Smooth muscle cell (in vitro differentiated cells): ENCODE measurements at regions not wholly inside any gene's neighbourhood (a gene's known extent, or its start where the extent isn't known, plus 50 kb on each side); places are given as distances from the start of the nearest gene placed in this dataset.

ENCODE experiments used
- DNase-seq: peaks from one replicate; lab custom pipeline; 2025; ENCODE audit not compliant: unreplicated experiment; lab: John Stamatoyannopoulos, UW
- H2AFZ ChIP-seq: fragments of 200-600 bp; sonication (generic); 2 replicates; pipeline ENCODE4 v1.6.0; 2016; ENCODE audit warnings: antibody characterized with exemption, low read depth, mild to moderate bottlenecking
- H3F3A ChIP-seq: fragments of 200-600 bp; sonication (generic); 2 replicates; pipeline ENCODE4 v1.6.0; 2017; ENCODE audit warnings: antibody characterized with exemption, low read depth
- H3K27ac ChIP-seq: fragments of 200-600 bp; sonication (generic); 2 replicates; pipeline ENCODE4 v1.5.1; 2016; ENCODE audit warnings: low read depth, mild to moderate bottlenecking
- H3K27me3 ChIP-seq: fragments of 200-600 bp; sonication (generic); 2 replicates; pipeline ENCODE4 v1.6.1; 2016; ENCODE audit warnings: low read depth, mild to moderate bottlenecking
- H3K36me3 ChIP-seq: fragments of 200-600 bp; sonication (generic); 2 replicates; pipeline ENCODE4 v1.5.1; 2016; ENCODE audit warnings: low read depth
- H3K4me1 ChIP-seq: fragments of 200-600 bp; sonication (generic); 2 replicates; pipeline ENCODE4 v1.5.1; 2016; ENCODE audit warnings: low read depth
- H3K4me2 ChIP-seq: fragments of 200-600 bp; sonication (generic); 2 replicates; pipeline ENCODE4 v1.6.0; 2016; ENCODE audit warnings: mild to moderate bottlenecking
- H3K4me3 ChIP-seq: fragments of 200-600 bp; sonication (generic); 2 replicates; pipeline ENCODE4 v1.5.1; 2016; ENCODE audit warnings: mild to moderate bottlenecking
- H3K79me2 ChIP-seq: fragments of 200-600 bp; sonication (generic); 2 replicates; pipeline ENCODE4 v1.6.0; 2016; ENCODE audit warnings: low read depth, mild to moderate bottlenecking
- H3K9ac ChIP-seq: fragments of 200-600 bp; sonication (generic); 2 replicates; pipeline ENCODE4 v1.6.0; 2016; ENCODE audit warnings: low read depth
- H3K9me3 ChIP-seq: fragments of 200-600 bp; sonication (generic); replicated peaks from 2 replicates; pipeline ENCODE4 v1.5.1; 2016; ENCODE audit warnings: low read depth
- H4K20me1 ChIP-seq: fragments of 200-600 bp; sonication (generic); 2 replicates; pipeline ENCODE4 v1.6.0; 2016; ENCODE audit warnings: low read depth
- WGBS: methylation state at CpG from one replicate; pipeline ENCODE4 v1.1.7; 2016; ENCODE audit warnings: low lambda C conversion rate; 5-methylcytosine and 5-hydroxymethylcytosine counted together
- TF ChIP-seq, protein P1 (sequence below): fragments of 200-600 bp; sonication (generic); IDR thresholded peaks from 2 replicates; pipeline ENCODE4 v1.5.1; 2017; ENCODE audit warnings: borderline replicate concordance, mild to moderate bottlenecking, antibody characterized with exemption; ENCODE audit not compliant: insufficient read depth, poor library complexity, severe bottlenecking

DNA sequence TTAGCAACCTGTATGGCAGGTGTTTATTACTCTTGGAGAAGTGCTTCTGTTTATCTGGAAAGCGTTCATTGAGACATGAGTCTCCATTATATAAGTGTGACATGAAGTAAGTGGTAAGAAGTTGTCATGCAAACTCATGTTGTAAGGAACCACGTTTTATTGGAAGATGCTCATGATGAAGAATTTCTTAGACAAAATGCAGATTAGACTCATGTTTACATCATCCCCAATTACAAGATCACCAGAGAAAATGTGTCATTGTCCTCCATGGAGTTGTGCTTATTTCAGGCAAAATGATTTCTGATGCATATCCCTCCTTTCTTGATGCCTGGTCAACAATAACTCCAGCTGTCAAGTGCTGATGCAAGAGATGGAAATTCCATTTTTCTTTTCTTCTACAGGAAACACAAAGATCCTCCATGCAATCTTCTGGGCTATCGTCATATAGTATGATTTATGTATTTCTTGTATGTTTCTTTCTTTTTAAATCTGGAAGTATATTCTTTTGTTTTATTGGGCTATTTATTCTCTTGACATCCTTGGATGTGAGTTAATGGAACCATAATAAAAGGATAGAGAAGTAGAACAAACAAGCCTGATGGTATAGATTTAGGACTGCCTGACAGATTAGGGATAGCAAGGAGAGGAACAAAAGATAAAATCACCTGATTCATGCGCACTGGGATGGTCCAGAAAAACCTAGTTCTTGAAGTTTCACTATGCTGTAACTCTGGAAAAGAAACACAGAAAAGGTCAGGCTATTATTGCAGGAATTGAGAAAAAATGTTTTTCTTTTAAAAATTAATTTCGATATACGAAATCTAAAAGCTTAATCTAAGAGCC, 50.7 kb upstream of the DIAPH3 start:
- Histone ChIP-seq H3K27ac (no peak overlapping the region), H3K9ac (no peak overlapping the region), H3K4me2 (no peak overlapping the region), H3K4me1 (no peaks in the 10 kb centered on the region), H3K4me3 (no peak overlapping the region), H3K79me2 (no peaks in the 10 kb centered on the region), H3K36me3 (no peaks in the 10 kb centered on the region), H4K20me1 (no peaks in the 10 kb centered on the region), H3K27me3 (no peaks in the 10 kb centered on the region), H3F3A (no peaks in the 10 kb centered on the region), H3K9me3 (no peaks in the 10 kb centered on the region), H2AFZ (no peak overlapping the region)
- WGBS, result 91% methylated on average over 6 of the region's 6 CpGs
- DNase-seq, result no peak
- TF ChIP-seq, protein P1, sequence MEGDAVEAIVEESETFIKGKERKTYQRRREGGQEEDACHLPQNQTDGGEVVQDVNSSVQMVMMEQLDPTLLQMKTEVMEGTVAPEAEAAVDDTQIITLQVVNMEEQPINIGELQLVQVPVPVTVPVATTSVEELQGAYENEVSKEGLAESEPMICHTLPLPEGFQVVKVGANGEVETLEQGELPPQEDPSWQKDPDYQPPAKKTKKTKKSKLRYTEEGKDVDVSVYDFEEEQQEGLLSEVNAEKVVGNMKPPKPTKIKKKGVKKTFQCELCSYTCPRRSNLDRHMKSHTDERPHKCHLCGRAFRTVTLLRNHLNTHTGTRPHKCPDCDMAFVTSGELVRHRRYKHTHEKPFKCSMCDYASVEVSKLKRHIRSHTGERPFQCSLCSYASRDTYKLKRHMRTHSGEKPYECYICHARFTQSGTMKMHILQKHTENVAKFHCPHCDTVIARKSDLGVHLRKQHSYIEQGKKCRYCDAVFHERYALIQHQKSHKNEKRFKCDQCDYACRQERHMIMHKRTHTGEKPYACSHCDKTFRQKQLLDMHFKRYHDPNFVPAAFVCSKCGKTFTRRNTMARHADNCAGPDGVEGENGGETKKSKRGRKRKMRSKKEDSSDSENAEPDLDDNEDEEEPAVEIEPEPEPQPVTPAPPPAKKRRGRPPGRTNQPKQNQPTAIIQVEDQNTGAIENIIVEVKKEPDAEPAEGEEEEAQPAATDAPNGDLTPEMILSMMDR, result no peak

DNA sequence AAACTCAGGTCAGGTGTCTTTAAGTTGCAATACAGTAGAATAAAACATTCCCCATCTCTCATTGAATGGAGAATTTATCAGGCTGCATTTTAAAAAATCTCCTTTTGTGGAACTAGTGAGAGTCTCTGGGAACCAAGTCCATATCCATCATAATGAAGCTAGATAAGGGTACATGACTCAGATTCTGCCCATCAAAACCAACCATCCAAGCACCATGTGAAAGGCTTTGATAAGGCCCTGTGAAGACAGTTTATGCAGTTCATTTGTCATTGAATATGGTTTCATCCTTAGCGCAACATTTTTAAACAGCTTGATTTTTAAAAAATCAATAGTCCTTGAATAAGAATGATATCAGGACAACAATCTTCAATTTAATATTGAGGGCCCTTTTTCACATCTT, 56.3 kb upstream of the DIAPH3 start:
- TF ChIP-seq, protein P1, result no peak
- Histone ChIP-seq H2AFZ (no peak overlapping the region), H3K27me3 (peaks cover 4% of the 10 kb centered on the region), H4K20me1 (no peaks in the 10 kb centered on the region), H3K27ac (no peak overlapping the region), H3K4me3 (no peak overlapping the region), H3F3A (no peaks in the 10 kb centered on the region), H3K4me1 (no peaks in the 10 kb centered on the region), H3K79me2 (no peaks in the 10 kb centered on the region), H3K4me2 (no peak overlapping the region), H3K9me3 (no peaks in the 10 kb centered on the region), H3K36me3 (no peaks in the 10 kb centered on the region), H3K9ac (no peak overlapping the region)
- DNase-seq, result no peak
- WGBS, result 100% methylated on average over 1 of the region's 1 CpG

GRCh38 chr13:60221581-60221980, 57.9 kb upstream of the DIAPH3 start:
- 91% methylated on average over 6 of the region's 6 CpGs for WGBS
- Histone ChIP-seq H3K79me2 (no peaks in the 10 kb centered on the region), H3K4me2 (no peak overlapping the region), H3F3A (no peaks in the 10 kb centered on the region), H3K4me1 (no peaks in the 10 kb centered on the region), H3K9me3 (no peaks in the 10 kb centered on the region), H3K4me3 (no peak overlapping the region), H3K27me3 (peaks cover 4% of the 10 kb centered on the region), H3K27ac (no peak overlapping the region), H3K36me3 (no peaks in the 10 kb centered on the region), H2AFZ (no peak overlapping the region), H3K9ac (no peak overlapping the region), H4K20me1 (no peaks in the 10 kb centered on the region)
- TF ChIP-seq, protein P1, result no peak
- no peak for DNase-seq

DNA sequence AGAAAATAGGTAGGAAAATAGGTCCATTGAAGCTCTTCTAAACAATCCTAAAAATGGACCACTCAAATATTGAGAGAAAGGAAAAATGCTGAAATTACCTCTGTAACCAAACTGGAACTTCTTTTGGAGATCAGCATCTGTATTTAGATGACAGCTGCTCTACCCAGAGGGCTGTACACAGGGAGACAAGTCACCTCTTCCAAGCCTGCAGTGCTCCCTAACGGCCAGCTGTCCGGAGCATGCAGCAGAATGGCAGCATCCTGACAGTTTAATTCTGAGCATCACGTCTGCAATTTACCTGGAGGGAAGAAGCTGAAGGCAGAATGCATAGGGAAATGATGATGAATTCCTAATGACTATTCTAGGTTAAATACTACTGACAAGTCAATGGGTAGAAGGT, 62.8 kb upstream of the DIAPH3 start:
- no peaks in the 10 kb centered on the region for H3K9me3 ChIP-seq
- no peak overlapping the region for H3K27ac ChIP-seq
- no peak overlapping the region for H2AFZ ChIP-seq
- no peaks in the 10 kb centered on the region for H3K4me1 ChIP-seq
- H3K4me3 ChIP-seq, result no peak overlapping the region
- no peak for DNase-seq
- no peak overlapping the region for H3K9ac ChIP-seq
- TF ChIP-seq, protein P1, result no peak
- peaks cover 4% of the 10 kb centered on the region for H3K27me3 ChIP-seq
- H3K4me2 ChIP-seq, result no peak overlapping the region
- H4K20me1 ChIP-seq, result no peaks in the 10 kb centered on the region
- H3F3A ChIP-seq, result peaks cover 6% of the 10 kb centered on the region
- no peaks in the 10 kb centered on the region for H3K79me2 ChIP-seq
- H3K36me3 ChIP-seq, result no peaks in the 10 kb centered on the region
- WGBS, result 44% methylated on average over 3 of the region's 3 CpGs
